ENCODE measurements at regions not wholly inside any gene's neighbourhood (a gene's known extent, or its start where the extent isn't known, plus 50 kb on each side); places are given as distances from the start of the nearest gene placed in this dataset.

- H3K36me3 Mint-ChIP-seq, result no peaks in the 10 kb centered on the region
Measured at GRCh38 chr5:103425686-103426454, 136.7 kb downstream of the NUDT12 start.

DNA sequence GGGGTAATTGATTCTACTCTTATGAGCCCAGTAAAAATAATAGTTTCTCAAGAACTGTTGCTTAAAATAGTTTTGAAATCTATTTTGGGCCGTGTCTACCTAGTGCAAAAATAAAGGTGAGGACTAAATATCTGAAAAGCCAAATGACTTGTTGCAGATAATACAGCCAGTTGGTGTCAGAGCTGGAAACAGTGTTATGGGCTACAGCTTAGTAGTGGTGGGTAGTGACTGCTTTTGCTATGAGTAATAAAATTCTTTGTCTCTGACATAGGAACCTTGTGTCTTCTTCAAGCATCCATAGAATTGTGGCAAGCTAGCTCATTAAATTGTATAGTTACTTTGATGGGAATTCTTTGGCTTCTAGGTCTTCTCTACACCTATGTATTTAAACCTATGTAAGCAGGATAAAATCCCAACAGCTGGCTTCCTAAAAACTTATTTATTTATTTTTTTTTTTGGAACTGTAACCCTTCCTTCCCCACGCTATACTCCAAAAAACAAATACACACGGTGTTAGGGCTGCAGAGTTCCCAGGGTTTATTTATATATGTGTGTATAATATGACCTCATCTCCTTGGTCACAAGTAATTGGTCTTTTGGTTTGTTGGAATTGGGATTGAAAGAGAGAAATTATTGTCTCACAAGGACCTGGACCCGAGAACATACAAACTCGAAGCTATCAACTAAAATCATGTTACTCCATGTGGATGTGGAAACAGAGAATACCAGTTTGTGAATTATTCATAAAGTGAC lies 138.0 kb downstream of the NUDT12 start:
- no peaks in the 10 kb centered on the region for H3K9me3 Mint-ChIP-seq
- ATAC-seq, result peak; percentile 64
- H3K4me1 Mint-ChIP-seq, result no peaks in the 10 kb centered on the region
- H3K27ac Mint-ChIP-seq, result no peak overlapping the region
- H3K36me3 Mint-ChIP-seq, result no peaks in the 10 kb centered on the region
- no peak overlapping the region for H3K4me3 Mint-ChIP-seq
- H3K27me3 Mint-ChIP-seq, result no peaks in the 10 kb centered on the region

More at GRCh38 chr5:103425686-103426454, 136.7 kb downstream of the NUDT12 start:
- no peaks in the 10 kb centered on the region for H3K9me3 Mint-ChIP-seq
- no peaks in the 10 kb centered on the region for H3K4me1 Mint-ChIP-seq
- H3K4me3 Mint-ChIP-seq, result no peak overlapping the region
- H3K27me3 Mint-ChIP-seq, result no peaks in the 10 kb centered on the region
- no peak for ATAC-seq
- H3K27ac Mint-ChIP-seq, result no peak overlapping the region

DNA sequence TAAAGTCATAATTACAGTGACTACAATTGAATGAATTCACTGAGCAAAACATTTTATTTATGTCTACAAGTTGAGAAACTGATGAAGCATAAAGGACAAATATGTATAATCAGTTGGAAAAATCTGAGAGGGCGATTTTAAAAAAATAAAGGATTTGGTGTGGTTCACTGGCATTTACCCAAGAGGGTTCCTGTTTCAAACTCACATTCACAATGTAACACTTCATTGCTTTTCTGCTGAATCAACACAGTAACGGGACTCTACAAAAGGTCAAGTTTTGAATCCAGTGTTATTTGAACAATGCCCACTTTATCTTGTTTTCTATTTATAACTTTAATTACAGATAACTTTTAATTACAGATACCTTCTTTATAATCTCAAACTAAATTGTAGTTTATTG lies 138.6 kb downstream of the NUDT12 start:
- no peaks in the 10 kb centered on the region for H3K9me3 Mint-ChIP-seq
- H3K36me3 Mint-ChIP-seq, result no peaks in the 10 kb centered on the region
- no peak for ATAC-seq
- H3K4me1 Mint-ChIP-seq, result no peaks in the 10 kb centered on the region
- no peak overlapping the region for H3K4me3 Mint-ChIP-seq
- H3K27me3 Mint-ChIP-seq, result no peaks in the 10 kb centered on the region
- no peak overlapping the region for H3K27ac Mint-ChIP-seq

DNA sequence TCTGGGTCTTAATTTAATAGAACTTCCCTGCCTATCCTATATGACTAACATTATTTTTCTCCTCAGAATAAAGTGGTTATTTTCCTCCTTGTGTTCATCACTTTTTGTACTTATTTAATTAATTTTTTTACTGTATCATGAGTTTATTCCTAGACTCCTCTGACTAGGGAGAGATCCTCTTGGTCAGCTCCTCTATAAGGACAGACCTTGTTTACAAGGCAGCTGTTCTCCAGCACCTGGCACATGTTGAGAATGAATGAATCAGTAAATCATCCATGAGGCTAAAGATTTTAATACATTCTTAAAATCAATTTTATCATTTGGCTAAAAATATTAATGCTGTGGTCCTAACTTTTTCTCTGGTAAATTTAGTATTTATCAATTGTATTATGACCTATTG lies 139.8 kb downstream of the NUDT12 start:
- no peak overlapping the region for H3K27ac Mint-ChIP-seq
- H3K27me3 Mint-ChIP-seq, result no peaks in the 10 kb centered on the region
- no peaks in the 10 kb centered on the region for H3K4me1 Mint-ChIP-seq
- no peaks in the 10 kb centered on the region for H3K9me3 Mint-ChIP-seq
- no peaks in the 10 kb centered on the region for H3K36me3 Mint-ChIP-seq
- no peak overlapping the region for H3K4me3 Mint-ChIP-seq
- ATAC-seq, result no peak

GRCh38 chr5:103414604-103415003 lies 148.0 kb downstream of the NUDT12 start:
- no peak for ATAC-seq
- H3K4me1 Mint-ChIP-seq, result no peaks in the 10 kb centered on the region
- no peaks in the 10 kb centered on the region for H3K27me3 Mint-ChIP-seq
- H3K27ac Mint-ChIP-seq, result no peak overlapping the region
- H3K4me3 Mint-ChIP-seq, result no peak overlapping the region
- H3K36me3 Mint-ChIP-seq, result no peaks in the 10 kb centered on the region
- H3K9me3 Mint-ChIP-seq, result no peaks in the 10 kb centered on the region

GRCh38 chr5:103411711-103412110 lies 150.9 kb downstream of the NUDT12 start:
- Mint-ChIP-seq H3K27me3 (no peaks in the 10 kb centered on the region), H3K36me3 (no peaks in the 10 kb centered on the region), H3K9me3 (no peaks in the 10 kb centered on the region), H3K4me3 (no peak overlapping the region), H3K27ac (no peak overlapping the region), H3K4me1 (no peaks in the 10 kb centered on the region)
- no peak for ATAC-seq

DNA sequence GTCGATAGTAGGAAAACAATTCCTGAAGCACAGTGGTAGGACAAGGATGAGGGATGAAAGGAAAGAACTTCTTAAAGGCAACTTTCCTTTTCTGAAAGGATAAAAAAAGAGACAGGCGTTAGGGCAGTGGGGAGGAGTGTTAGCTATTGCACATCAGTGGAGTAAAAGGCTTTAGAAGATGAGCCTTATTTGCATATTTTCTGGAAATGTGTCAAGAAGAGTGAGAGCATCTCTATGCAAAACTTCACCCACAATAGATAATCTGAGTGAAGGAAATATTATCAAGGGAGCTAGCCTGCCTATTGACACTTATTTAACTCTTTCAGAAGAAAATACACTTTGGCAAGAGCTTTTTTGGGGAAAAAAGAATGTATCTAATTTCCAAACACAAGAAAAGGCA lies 151.6 kb downstream of the MACIR start:
- Mint-ChIP-seq H3K9me3 (no peaks in the 10 kb centered on the region), H3K36me3 (no peaks in the 10 kb centered on the region), H3K27me3 (peaks cover 7% of the 10 kb centered on the region), H3K4me3 (no peak overlapping the region), H3K27ac (no peak overlapping the region), H3K4me1 (no peaks in the 10 kb centered on the region)
- no peak for ATAC-seq

DNA sequence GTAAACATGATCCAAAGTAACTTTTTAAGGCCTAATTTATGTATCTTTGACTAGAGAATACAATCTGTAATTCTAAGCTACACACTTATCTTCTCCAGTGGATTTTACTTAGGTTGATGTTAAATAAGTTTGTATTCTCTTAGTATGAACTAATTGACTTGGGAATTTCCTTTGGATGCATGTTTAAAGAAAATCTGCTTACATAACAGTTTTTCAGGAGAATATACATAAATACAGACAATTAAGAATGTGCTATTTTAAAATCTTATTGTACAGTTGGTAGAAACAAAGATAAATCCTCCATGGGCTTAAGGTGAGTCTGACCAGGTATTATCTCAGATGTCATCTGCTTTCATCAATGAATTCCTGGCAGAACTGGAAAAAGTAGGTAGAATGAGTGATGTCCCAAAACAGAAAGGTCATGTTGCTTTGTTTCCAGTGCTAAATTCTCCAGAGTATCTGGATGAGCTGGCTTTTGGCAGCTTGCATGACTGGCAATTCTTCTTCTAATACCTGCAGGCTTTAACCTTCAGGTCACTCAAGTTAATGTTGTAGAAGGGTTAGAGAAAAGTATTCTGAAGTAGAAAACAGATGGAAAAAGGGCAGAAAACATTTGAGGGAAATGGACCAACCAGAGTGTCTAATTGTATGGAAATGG lies 150.6 kb downstream of the MACIR start:
- ATAC-seq, result no peak
- Mint-ChIP-seq H3K27me3 (peaks cover 8% of the 10 kb centered on the region), H3K9me3 (no peaks in the 10 kb centered on the region), H3K36me3 (no peaks in the 10 kb centered on the region), H3K27ac (no peak overlapping the region), H3K4me3 (no peak overlapping the region), H3K4me1 (no peaks in the 10 kb centered on the region)

DNA sequence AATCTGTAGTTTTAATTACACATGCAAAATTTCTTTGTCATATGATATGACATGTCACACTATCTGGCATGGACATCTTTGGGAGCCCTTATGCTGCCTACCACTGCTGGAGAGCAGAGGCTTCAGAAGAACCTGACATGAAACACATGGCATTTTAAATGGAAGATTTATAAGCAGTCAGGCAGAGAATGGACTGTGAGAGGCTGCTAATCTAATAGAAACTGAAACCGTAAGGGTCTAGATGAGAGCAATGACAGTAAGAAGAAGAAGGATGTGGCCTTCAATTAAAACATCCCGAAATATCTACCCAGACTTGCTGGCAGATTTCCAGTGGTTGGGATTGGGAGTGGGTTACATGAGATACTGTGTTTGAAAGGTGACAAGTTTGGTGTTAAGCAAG lies 149.8 kb downstream of the MACIR start:
- Mint-ChIP-seq H3K4me1 (no peaks in the 10 kb centered on the region), H3K4me3 (no peak overlapping the region), H3K9me3 (no peaks in the 10 kb centered on the region), H3K27me3 (peaks cover 8% of the 10 kb centered on the region), H3K36me3 (no peaks in the 10 kb centered on the region), H3K27ac (no peak overlapping the region)
- ATAC-seq, result no peak

- Mint-ChIP-seq H3K9me3 (no peaks in the 10 kb centered on the region), H3K4me1 (no peaks in the 10 kb centered on the region), H3K27me3 (peaks cover 8% of the 10 kb centered on the region), H3K27ac (no peak overlapping the region), H3K4me3 (no peak overlapping the region), H3K36me3 (no peaks in the 10 kb centered on the region)
- no peak for ATAC-seq
Measured at GRCh38 chr5:103407402-103407801, 148.8 kb downstream of the MACIR start.

GRCh38 chr5:103404483-103404882 lies 145.9 kb downstream of the MACIR start:
- no peak for ATAC-seq
- Mint-ChIP-seq H3K4me1 (no peaks in the 10 kb centered on the region), H3K4me3 (no peak overlapping the region), H3K36me3 (no peaks in the 10 kb centered on the region), H3K9me3 (no peaks in the 10 kb centered on the region), H3K27me3 (peaks cover 8% of the 10 kb centered on the region), H3K27ac (no peak overlapping the region)

- Mint-ChIP-seq H3K4me1 (no peaks in the 10 kb centered on the region), H3K27ac (no peak overlapping the region), H3K27me3 (peaks cover 8% of the 10 kb centered on the region), H3K36me3 (no peaks in the 10 kb centered on the region), H3K4me3 (no peak overlapping the region), H3K9me3 (no peaks in the 10 kb centered on the region)
- no peak for ATAC-seq
Measured at GRCh38 chr5:103402851-103403250, 144.3 kb downstream of the MACIR start.

- Mint-ChIP-seq H3K27me3 (no peaks in the 10 kb centered on the region), H3K27ac (no peak overlapping the region), H3K4me3 (no peak overlapping the region), H3K4me1 (no peaks in the 10 kb centered on the region), H3K9me3 (no peaks in the 10 kb centered on the region), H3K36me3 (no peaks in the 10 kb centered on the region)
- no peak for ATAC-seq
Measured at GRCh38 chr5:103397739-103398581, 139.4 kb downstream of the MACIR start.

DNA sequence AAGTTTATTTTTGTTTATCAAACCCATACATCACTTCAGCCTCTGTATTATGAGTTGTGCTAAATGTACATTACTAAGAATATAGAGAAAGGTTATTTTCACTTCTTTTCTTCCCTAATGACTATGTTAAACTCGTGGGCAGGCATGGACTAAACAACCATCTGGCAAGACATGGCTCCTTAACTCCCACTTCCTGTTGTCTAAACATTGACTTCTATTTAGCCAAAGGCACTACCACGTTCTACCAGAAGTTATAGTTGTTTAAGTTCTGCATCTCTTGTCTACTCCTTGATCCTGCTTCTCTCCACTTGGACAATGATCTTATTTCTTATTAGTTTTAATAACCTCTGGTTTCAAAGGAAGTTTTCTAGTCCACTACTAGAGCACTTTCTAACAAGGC lies 136.1 kb downstream of the MACIR start:
- no peaks in the 10 kb centered on the region for H3K9me3 Mint-ChIP-seq
- H3K27ac Mint-ChIP-seq, result no peak overlapping the region
- H3K36me3 Mint-ChIP-seq, result no peaks in the 10 kb centered on the region
- no peaks in the 10 kb centered on the region for H3K27me3 Mint-ChIP-seq
- no peaks in the 10 kb centered on the region for H3K4me1 Mint-ChIP-seq
- no peak for ATAC-seq
- no peak overlapping the region for H3K4me3 Mint-ChIP-seq
